SK-N-SH (cell line): ENCODE measurements at regions not wholly inside any gene's neighbourhood (a gene's known extent, or its start where the extent isn't known, plus 50 kb on each side); places are given as distances from the start of the nearest gene placed in this dataset.

ENCODE experiments used
- CTCF ChIA-PET: fragments of 300-600, 350-600 bp; formaldehyde crosslinking; extraction: SDS; loops from one replicate; lab custom pipeline; 2021; lab: Yijun Ruan, JAX
- POLR2A ChIA-PET: fragments of 350-600 bp; sonication (Branson Sonifier 250); formaldehyde crosslinking; extraction: SDS; loops from one replicate; lab custom pipeline; 2020; ENCODE audit warnings: antibody characterized with exemption, inconsistent platforms; lab: Yijun Ruan, JAX
- DNase-seq: peaks from one replicate; pipeline ENCODE4 v3.0.0; 2012
- H2AFZ ChIP-seq: fragments of 200-600 bp; sonication (generic); 2 replicates; pipeline ENCODE4 v1.8.1; 2016; ENCODE audit warnings: antibody characterized with exemption, mild to moderate bottlenecking, low read depth
- H3F3A ChIP-seq: fragments of 200-600 bp; sonication (generic); replicated peaks from 2 replicates; pipeline ENCODE3; 2016; ENCODE audit warnings: antibody characterized with exemption, mild to moderate bottlenecking; ENCODE audit not compliant: insufficient read depth
- H3K27ac ChIP-seq, 2 experiments: fragments of 200-500 bp in 1 of 2; fragments of 200-600 bp in 1 of 2; sonication (Bioruptor generic) in 1 of 2; sonication (generic), shearing (Covaris generic) in 1 of 2; 2 replicates each; pipeline versions ENCODE4 v1.5.1 to v1.6.1; 2014 to 2016; ENCODE audit warnings: low read depth in 2 of 2, inconsistent platforms in 1 of 2, low read length in 1 of 2, mild to moderate bottlenecking in 1 of 2, mixed read lengths in 1 of 2
- H3K27me3 ChIP-seq: fragments of 200-600 bp; sonication (generic), shearing (Covaris generic); 2 replicates; pipeline ENCODE4 v1.6.1; 2016; ENCODE audit warnings: mixed run types; ENCODE audit not compliant: insufficient read depth
- H3K36me3 ChIP-seq, 2 experiments: fragments of 200-500 bp in 1 of 2; fragments of 200-600 bp in 1 of 2; sonication (Bioruptor generic) in 1 of 2; sonication (generic) in 1 of 2; replicated peaks in 1 of 2; 2 replicates each; pipeline versions ENCODE3 to v1.5.1; 2014 to 2016; ENCODE audit warnings: low read length in 1 of 2, mild to moderate bottlenecking in 1 of 2; ENCODE audit not compliant: insufficient read depth in 2 of 2, control insufficient read depth in 1 of 2
- H3K4me1 ChIP-seq, 2 experiments: fragments of 200-500 bp in 1 of 2; fragments of 200-600 bp in 1 of 2; sonication (Bioruptor generic) in 1 of 2; sonication (generic), shearing (Covaris generic) in 1 of 2; 2 replicates each; pipeline versions ENCODE4 v1.5.1 to v1.6.1; 2014 to 2016; ENCODE audit warnings: low read depth in 1 of 2, low read length in 1 of 2, mixed run types in 1 of 2; ENCODE audit not compliant: insufficient read depth in 2 of 2, control insufficient read depth in 1 of 2
- H3K4me2 ChIP-seq: fragments of 200-600 bp; sonication (generic), shearing (Covaris generic); 2 replicates; pipeline ENCODE4 v1.6.1; 2017; ENCODE audit warnings: mixed run types
- H3K4me3 ChIP-seq, 2 experiments: fragments of 200-500 bp in 1 of 2; fragments of 200-600 bp in 1 of 2; sonication (Bioruptor generic) in 1 of 2; sonication (generic), shearing (Covaris generic) in 1 of 2; 2 replicates each; pipeline versions ENCODE4 v1.5.1 to v1.8.1; 2014 to 2016; ENCODE audit warnings: low read depth in 2 of 2, inconsistent platforms in 1 of 2, low read length in 1 of 2, mild to moderate bottlenecking in 1 of 2, mixed read lengths in 1 of 2, moderate library complexity in 1 of 2
- H3K79me2 ChIP-seq: fragments of 200-600 bp; sonication (generic); 2 replicates; pipeline ENCODE4 v1.8.1; 2017; ENCODE audit warnings: mild to moderate bottlenecking; ENCODE audit not compliant: insufficient read depth
- H3K9ac ChIP-seq: fragments of 200-600 bp; sonication (generic); 2 replicates; pipeline ENCODE4 v1.6.1; 2017; ENCODE audit warnings: mixed run types
- H3K9me2 ChIP-seq: fragments of 200-600 bp; sonication (generic); 2 replicates; pipeline ENCODE4 v1.6.1; 2017; ENCODE audit warnings: mixed run types
- H3K9me3 ChIP-seq: fragments of 200-600 bp; sonication (generic); 2 replicates; pipeline ENCODE4 v1.6.1; 2017; ENCODE audit warnings: mixed run types, mild to moderate bottlenecking, moderate library complexity
- H4K20me1 ChIP-seq: fragments of 200-600 bp; sonication (generic); 2 replicates; pipeline ENCODE4 v1.6.1; 2017; ENCODE audit warnings: mild to moderate bottlenecking, mixed run types; ENCODE audit not compliant: insufficient read depth
- CTCF ChIP-seq: fragments of 200-600 bp; sonication (generic); IDR thresholded peaks from 2 replicates; pipeline ENCODE4 v1.6.1; 2017; ENCODE audit warnings: antibody characterized with exemption, mild to moderate bottlenecking, moderate library complexity
- ELF1 ChIP-seq: IDR thresholded peaks from 2 replicates; pipeline ENCODE4 v1.4.0; 2012
- EP300 ChIP-seq, 2 experiments: IDR thresholded peaks; 2 replicates each; pipeline versions ENCODE4 v1.4.0 to v1.6.1; 2012; ENCODE audit warnings: borderline replicate concordance in 1 of 2, low read depth in 1 of 2, low read length in 1 of 2
- FOXM1 ChIP-seq: IDR thresholded peaks from 2 replicates; pipeline ENCODE4 v1.4.0; 2012; ENCODE audit warnings: low read depth, mild to moderate bottlenecking
- GABPA ChIP-seq: IDR thresholded peaks from 2 replicates; pipeline ENCODE4 v1.4.0; 2012; ENCODE audit warnings: low read depth, mild to moderate bottlenecking
- GATA2 ChIP-seq: sonication (generic); formaldehyde crosslinking; IDR thresholded peaks from 2 replicates; pipeline ENCODE4 v1.5.0; 2020; ENCODE audit warnings: mild to moderate bottlenecking, missing genetic modification reagents
- IRF3 ChIP-seq: fragments of 150-350 bp; IDR thresholded peaks from 2 replicates; pipeline ENCODE4 v1.6.1; 2016; ENCODE audit warnings: mild to moderate bottlenecking, low read depth, low read length
- JUND ChIP-seq: IDR thresholded peaks from 2 replicates; pipeline ENCODE4 v1.4.0; 2012
- MAX ChIP-seq: IDR thresholded peaks from 2 replicates; pipeline ENCODE4 v1.4.0; 2012; ENCODE audit warnings: low read depth
- MEF2A ChIP-seq: IDR thresholded peaks from 2 replicates; pipeline ENCODE4 v1.4.0; 2012; ENCODE audit warnings: low read depth, borderline replicate concordance
- MXI1 ChIP-seq: IDR thresholded peaks from 2 replicates; pipeline ENCODE4 v1.6.1; 2012; ENCODE audit warnings: mild to moderate bottlenecking, low read depth, low read length, improper control_type of control experiment
- PBX3 ChIP-seq: IDR thresholded peaks from 2 replicates; pipeline ENCODE4; 2012
- POLR2AphosphoS5 ChIP-seq: IDR thresholded peaks from 2 replicates; pipeline ENCODE4 v1.6.1; 2012; ENCODE audit warnings: low read depth, low read length
- RAD21 ChIP-seq: IDR thresholded peaks from 2 replicates; pipeline ENCODE4 v1.6.1; 2012; ENCODE audit warnings: mild to moderate bottlenecking, low read length
- RCOR1 ChIP-seq: fragments of 150-350 bp; IDR thresholded peaks from 2 replicates; pipeline ENCODE4 v1.6.1; 2017; ENCODE audit warnings: antibody characterized with exemption, low read length
- REST ChIP-seq: IDR thresholded peaks from 2 replicates; pipeline ENCODE4 v1.6.1; 2012; ENCODE audit warnings: mild to moderate bottlenecking, low read depth, low read length, moderate library complexity
- RFX5 ChIP-seq: IDR thresholded peaks from 2 replicates; pipeline ENCODE4 v1.6.1; 2012; ENCODE audit warnings: mild to moderate bottlenecking, improper control_type of control experiment, low read length
- RXRA ChIP-seq: IDR thresholded peaks from 2 replicates; pipeline ENCODE4 v1.4.0; 2012; ENCODE audit warnings: low read depth, mild to moderate bottlenecking, borderline replicate concordance
- SIN3A ChIP-seq: IDR thresholded peaks from 2 replicates; pipeline ENCODE4 v1.6.1; 2012; ENCODE audit warnings: low read depth, mild to moderate bottlenecking, low read length, moderate library complexity, borderline replicate concordance
- SMC3 ChIP-seq: IDR thresholded peaks from 2 replicates; pipeline ENCODE4 v1.6.1; 2012; ENCODE audit warnings: low read depth, low read length, improper control_type of control experiment
- TAF1 ChIP-seq: IDR thresholded peaks from 2 replicates; pipeline ENCODE4 v1.6.1; 2012; ENCODE audit warnings: low read depth, mild to moderate bottlenecking, low read length, moderate library complexity, borderline replicate concordance
- TCF12 ChIP-seq: IDR thresholded peaks from 2 replicates; pipeline ENCODE4 v1.4.0; 2012
- TEAD4 ChIP-seq: IDR thresholded peaks from 2 replicates; pipeline ENCODE4 v1.4.0; 2012; ENCODE audit warnings: mild to moderate bottlenecking, borderline replicate concordance; ENCODE audit not compliant: insufficient read depth
- WGBS: methylation state at CpG from one replicate; pipeline ENCODE4 v1.1.6; 2017; ENCODE audit warnings: low lambda C conversion rate; 5-methylcytosine and 5-hydroxymethylcytosine counted together

- TF ChIP-seq PBX3 = peak; percentile 56; the same call in 1 of the 2 replicates
- peak in 1 of 2 experiments; percentile 44; a peak in 1 of 4 replicates for TF ChIP-seq EP300 (IDR thresholded peaks at IDR 0.05; ENCODE audit: borderline replicate concordance in 1 of 2, low read depth in 1 of 2, low read length in 1 of 2)
- TF ChIP-seq MXI1 = no peak
- no peak for TF ChIP-seq SMC3
- no peak for TF ChIP-seq GATA2 (CRISPR knock-in tag)
- peak; percentile 54; the same call in 1 of the 2 replicates for TF ChIP-seq TCF12
- TF ChIP-seq RFX5 = no peak
- peak; percentile 30; the same call in 1 of the 2 replicates for TF ChIP-seq MAX
- no peak for TF ChIP-seq GABPA
- peak; percentile 73 for TF ChIP-seq JUND
Measured at GRCh38 chr12:100718187-100718586, 76.4 kb upstream of the ANO4 start (continued).

- ChIA-PET CTCF (interaction anchor here (1.2 kb wide), 1 partner anchor 22 kb away, joined by 3 read pairs; no protein-coding TSS in a partner anchor), POLR2A (no interaction called here)
Measured at GRCh38 chr12:100720016-100720654, 74.4 kb upstream of the ANO4 start.

More at GRCh38 chr12:100720016-100720654, 74.4 kb upstream of the ANO4 start:
- H3K27ac ChIP-seq = peak overlapping the region in 1 of 2 experiments; percentile 83; a peak in 1 of 4 replicates
- DNase-seq = no peak
- no peak overlapping the region for H3K4me3 ChIP-seq
- no peak overlapping the region for H2AFZ ChIP-seq
- H3F3A ChIP-seq = peaks cover 7% of the 10 kb centered on the region
- H3K9ac ChIP-seq = no peak overlapping the region
- no peak overlapping the region for H3K4me2 ChIP-seq
- H3K9me3 ChIP-seq = no peaks in the 10 kb centered on the region
- H4K20me1 ChIP-seq = no peaks in the 10 kb centered on the region
- H3K36me3 ChIP-seq = no peaks in the 10 kb centered on the region
- TF ChIP-seq POLR2AphosphoS5 (no peak), FOXM1 (no peak), PBX3 (no peak), TEAD4 (no peak), RFX5 (no peak), IRF3 (no peak), CTCF (no peak), REST (no peak), MEF2A (no peak), EP300 (IDR thresholded peaks at IDR 0.05; ENCODE audit: borderline replicate concordance in 1 of 2, low read depth in 1 of 2, low read length in 1 of 2) (no peak), RCOR1 (no peak), ELF1 (no peak), RXRA (no peak), RAD21 (no peak), GABPA (no peak), GATA2 (CRISPR knock-in tag) (no peak), TAF1 (no peak), SIN3A (no peak)
- TF ChIP-seq, all 33 proteins: peak for 0
- H3K79me2 ChIP-seq = peaks cover 61% of the 10 kb centered on the region
- H3K9me2 ChIP-seq = no peaks in the 10 kb centered on the region
- H3K27me3 ChIP-seq = no peaks in the 10 kb centered on the region; the same call in 1 of the 2 replicates
- no peaks in the 10 kb centered on the region for H3K4me1 ChIP-seq
- 63% methylated on average over 4 of the region's 4 CpGs for WGBS
